Keratinocyte (primary cell): ENCODE measurements at regions not wholly inside any gene's neighbourhood (a gene's known extent, or its start where the extent isn't known, plus 50 kb on each side); places are given as distances from the start of the nearest gene placed in this dataset.

Source experiments
- DNase-seq: peaks from one replicate; pipeline ENCODE4 v3.0.0-alpha.2; 2011; ENCODE audit warnings: low read depth, missing footprints, low spot score
- FAIRE-seq: peaks from 2 replicates; lab custom pipeline; 2011; peaks lifted over from hg19 to GRCh38; lab: Jason Lieb, UNC
- H2AFZ ChIP-seq: 2 replicates; pipeline ENCODE4 v1.6.0; 2012; ENCODE audit warnings: low read length, control low read depth, inconsistent platforms; ENCODE audit not compliant: control insufficient read depth
- H3K27ac ChIP-seq: 2 replicates; pipeline ENCODE4 v1.5.1; 2011; ENCODE audit warnings: low read length; ENCODE audit not compliant: control insufficient read depth, insufficient read depth
- H3K27me3 ChIP-seq: 3 replicates; pipeline ENCODE4 v1.6.0; 2011; ENCODE audit warnings: low read length; ENCODE audit not compliant: control insufficient read depth, insufficient read depth; ENCODE audit errors: extremely low read depth
- H3K36me3 ChIP-seq, 2 experiments: 2 replicates in 1 of 2; 3 replicates in 1 of 2; pipeline ENCODE4 v1.5.1; 2011; ENCODE audit warnings: low read length in 2 of 2, mild to moderate bottlenecking in 1 of 2; ENCODE audit not compliant: control insufficient read depth in 2 of 2, insufficient read depth in 2 of 2; ENCODE audit errors: extremely low read depth in 1 of 2
- H3K4me1 ChIP-seq: 3 replicates; pipeline ENCODE4 v1.5.1; 2011; ENCODE audit warnings: low read length; ENCODE audit not compliant: control insufficient read depth, insufficient read depth; ENCODE audit errors: extremely low read depth
- H3K4me2 ChIP-seq: 3 replicates; pipeline ENCODE4 v1.6.0; 2011; ENCODE audit warnings: low read depth, low read length; ENCODE audit not compliant: control insufficient read depth, insufficient read depth; ENCODE audit errors: extremely low read depth
- H3K4me3 ChIP-seq, 3 experiments: fragments of 200-600 bp in 1 of 3; sonication (generic) in 1 of 3; 2 replicates in 2 of 3; 3 replicates in 1 of 3; pipeline ENCODE4 v1.5.1; 2011 to 2016; ENCODE audit warnings: low read length in 3 of 3, mild to moderate bottlenecking in 3 of 3, control low read depth in 2 of 3, inconsistent platforms in 1 of 3, low read depth in 1 of 3, mixed read lengths in 1 of 3, mixed run types in 1 of 3, moderate library complexity in 1 of 3; ENCODE audit not compliant: control insufficient read depth in 2 of 3, insufficient read depth in 2 of 3; ENCODE audit errors: extremely low read depth in 1 of 3
- H3K79me2 ChIP-seq: 2 replicates; pipeline ENCODE4 v1.6.0; 2012; ENCODE audit warnings: low read length; ENCODE audit not compliant: control insufficient read depth, insufficient read depth
- H3K9ac ChIP-seq: 3 replicates; pipeline ENCODE4 v1.6.0; 2011; ENCODE audit warnings: low read length; ENCODE audit not compliant: control insufficient read depth, insufficient read depth; ENCODE audit errors: extremely low read depth
- H3K9me1 ChIP-seq: 3 replicates; pipeline ENCODE4 v1.6.0; 2011; ENCODE audit warnings: low read length; ENCODE audit not compliant: control insufficient read depth, insufficient read depth; ENCODE audit errors: extremely low read depth
- H3K9me3 ChIP-seq: 2 replicates; pipeline ENCODE4 v1.5.1; 2012; ENCODE audit warnings: low read depth, low read length; ENCODE audit not compliant: control insufficient read depth
- H4K20me1 ChIP-seq: 3 replicates; pipeline ENCODE4 v1.6.0; 2011; ENCODE audit warnings: low read length; ENCODE audit not compliant: control insufficient read depth, insufficient read depth; ENCODE audit errors: extremely low read depth
- CTCF ChIP-seq, 3 experiments: IDR thresholded peaks in 1 of 3; conservative IDR thresholded peaks in 1 of 3; optimal IDR thresholded peaks in 1 of 3; 2 replicates in 2 of 3; 3 replicates in 1 of 3; pipeline versions ENCODE3 to v1.5.1; 2011; ENCODE audit warnings: low read length in 3 of 3, mild to moderate bottlenecking in 3 of 3, moderate library complexity in 2 of 3, control low read depth in 1 of 3, inconsistent platforms in 1 of 3; ENCODE audit not compliant: insufficient read depth in 2 of 3; ENCODE audit errors: extremely low read depth in 1 of 3
- EZH2 ChIP-seq: IDR thresholded peaks from one replicate; pipeline ENCODE4 v1.6.1; 2012; ENCODE audit warnings: inconsistent platforms, mild to moderate bottlenecking, low read length, moderate library complexity
- dilution Hi-C: fragments of 300-500 bp; cut with MboI; formaldehyde crosslinking; loops from one replicate; pipeline ENCODE4 v1.7.0; 2020; ENCODE audit warnings: low sequenced_read_pairs; ENCODE audit not compliant: extremely low pct_ligation_motif_present

- Histone ChIP-seq H3K79me2 (no peaks in the 10 kb centered on the region), H3K9me1 (no peaks in the 10 kb centered on the region), H4K20me1 (no peaks in the 10 kb centered on the region), H3K4me2 (no peak overlapping the region), H3K27ac (no peak overlapping the region), H3K4me1 (no peaks in the 10 kb centered on the region), H3K4me3 (no peak overlapping the region), H3K9ac (no peak overlapping the region), H3K27me3 (no peaks in the 10 kb centered on the region), H3K9me3 (no peaks in the 10 kb centered on the region), H3K36me3 (no peaks in the 10 kb centered on the region), H2AFZ (no peak overlapping the region)
- dilution Hi-C loops: no loop called here
- FAIRE-seq: no peak
- no peak for DNase-seq
- TF ChIP-seq CTCF (optimal IDR thresholded peaks at IDR 0.05 in 1 of 3, IDR thresholded peaks at IDR 0.05 in 1 of 3, conservative IDR thresholded peaks at IDR 0.05 in 1 of 3; ENCODE audit: extremely low read depth in 1 of 3, insufficient read depth in 2 of 3, low read length in 3 of 3): no peak
- TF ChIP-seq EZH2: no peak
Observed at GRCh38 chr7:91330191-91330808, 66.1 kb downstream of the FZD1 start.

GRCh38 chr7:91330866-91331265, 66.6 kb downstream of the FZD1 start:
- no peak overlapping the region for H3K4me2 ChIP-seq
- H3K4me3 ChIP-seq: no peak overlapping the region
- H3K9ac ChIP-seq: no peak overlapping the region
- no peaks in the 10 kb centered on the region for H4K20me1 ChIP-seq
- H3K79me2 ChIP-seq: no peaks in the 10 kb centered on the region
- H3K36me3 ChIP-seq: no peaks in the 10 kb centered on the region
- TF ChIP-seq CTCF (optimal IDR thresholded peaks at IDR 0.05 in 1 of 3, IDR thresholded peaks at IDR 0.05 in 1 of 3, conservative IDR thresholded peaks at IDR 0.05 in 1 of 3; ENCODE audit: extremely low read depth in 1 of 3, insufficient read depth in 2 of 3, low read length in 3 of 3): no peak
- TF ChIP-seq EZH2: no peak
- no peaks in the 10 kb centered on the region for H3K27me3 ChIP-seq
- H3K9me1 ChIP-seq: no peaks in the 10 kb centered on the region
- no peak overlapping the region for H3K27ac ChIP-seq
- dilution Hi-C loops: no loop called here
- no peaks in the 10 kb centered on the region for H3K4me1 ChIP-seq
- no peak overlapping the region for H2AFZ ChIP-seq
- no peaks in the 10 kb centered on the region for H3K9me3 ChIP-seq
- DNase-seq (no peak), FAIRE-seq (no peak)
